CD14-positive monocyte (primary cell): ENCODE measurements at regions not wholly inside any gene's neighbourhood (a gene's known extent, or its start where the extent isn't known, plus 50 kb on each side); places are given as distances from the start of the nearest gene placed in this dataset.

Experiments used
- DNase-seq, 3 donors: peaks; one replicate each; pipeline ENCODE4 v3.0.0-alpha.2; 2011 to 2022
- H2AFZ ChIP-seq: 2 replicates; pipeline ENCODE4 v1.6.0; 2012; ENCODE audit warnings: mild to moderate bottlenecking, low read depth, low read length, inconsistent platforms; ENCODE audit not compliant: insufficient read depth, poor library complexity, severe bottlenecking
- H3K27ac ChIP-seq, 2 donors: 1 replicate in 1 of 2; 2 replicates in 1 of 2; pipeline ENCODE4 v1.5.1; 2012 to 2013; ENCODE audit warnings: low read length in 2 of 2, control low read depth in 1 of 2, inconsistent platforms in 1 of 2, low read depth in 1 of 2, mild to moderate bottlenecking in 1 of 2
- H3K27me3 ChIP-seq, 2 donors: one replicate each; pipeline versions ENCODE4 v1.6.0 to v1.6.1; 2011 to 2013; ENCODE audit warnings: low read length in 2 of 2; ENCODE audit not compliant: control insufficient read depth in 2 of 2, insufficient read depth in 2 of 2
- H3K36me3 ChIP-seq, 2 donors: replicated peaks in 1 of 2; 1 replicate in 1 of 2; 2 replicates in 1 of 2; pipeline versions ENCODE4 v1.5.1 to v1.6.1; 2012 to 2013; ENCODE audit warnings: low read length in 2 of 2, control low read depth in 1 of 2, inconsistent platforms in 1 of 2, mild to moderate bottlenecking in 1 of 2; ENCODE audit not compliant: insufficient read depth in 2 of 2, control insufficient read depth in 1 of 2
- H3K4me1 ChIP-seq, 2 donors: 1 replicate in 1 of 2; 2 replicates in 1 of 2; pipeline versions ENCODE4 v1.5.1 to v1.6.1; 2012 to 2013; ENCODE audit warnings: low read length in 2 of 2, control low read depth in 1 of 2, inconsistent platforms in 1 of 2, mild to moderate bottlenecking in 1 of 2, moderate library complexity in 1 of 2; ENCODE audit not compliant: insufficient read depth in 2 of 2, control insufficient read depth in 1 of 2
- H3K4me2 ChIP-seq: replicated peaks from 2 replicates; pipeline ENCODE3; 2012; ENCODE audit warnings: low read length, moderate library complexity, mild to moderate bottlenecking; ENCODE audit not compliant: poor library complexity, severe bottlenecking; ENCODE audit errors: extremely low read depth
- H3K4me3 ChIP-seq, 3 experiments: fragments of 200-600 bp in 1 of 3; sonication (generic) in 1 of 3; replicated peaks in 1 of 3; 1 replicate in 2 of 3; 2 replicates in 1 of 3; pipeline ENCODE4 v1.5.1; 2011 to 2013; ENCODE audit warnings: low read length in 3 of 3, mild to moderate bottlenecking in 3 of 3, control low read depth in 2 of 3, low read depth in 2 of 3, inconsistent platforms in 1 of 3, moderate library complexity in 1 of 3
- H3K79me2 ChIP-seq: 2 replicates; pipeline ENCODE4 v1.6.0; 2012; ENCODE audit warnings: mild to moderate bottlenecking, control low read depth, inconsistent platforms, low read length, moderate library complexity; ENCODE audit not compliant: insufficient read depth
- H3K9ac ChIP-seq: 2 replicates; pipeline ENCODE4 v1.6.0; 2017; ENCODE audit warnings: low read length, mild to moderate bottlenecking; ENCODE audit not compliant: insufficient read depth, poor library complexity, severe bottlenecking
- H3K9me3 ChIP-seq, 2 donors: replicated peaks in 1 of 2; 1 replicate in 1 of 2; 2 replicates in 1 of 2; pipeline versions ENCODE4 v1.5.1 to v1.6.1; 2012 to 2013; ENCODE audit warnings: low read length in 2 of 2, control low read depth in 1 of 2; ENCODE audit not compliant: control insufficient read depth in 1 of 2, insufficient read depth in 1 of 2
- H4K20me1 ChIP-seq: 2 replicates; pipeline ENCODE4 v1.6.0; 2012; ENCODE audit warnings: mild to moderate bottlenecking, low read length, control low read depth, moderate library complexity; ENCODE audit not compliant: insufficient read depth
- H3K27ac Mint-ChIP-seq, 7 donors: one replicate each; pipeline ENCODE4 v1.8.0; 2020; ENCODE audit warnings: mild to moderate bottlenecking in 7 of 7, mixed read lengths in 7 of 7, moderate library complexity in 6 of 7, inconsistent platforms in 2 of 7
- H3K27me3 Mint-ChIP-seq, 3 donors: one replicate each; pipeline ENCODE4 v1.8.0; 2021 to 2022; ENCODE audit warnings: low read depth in 3 of 3, mild to moderate bottlenecking in 3 of 3, mixed read lengths in 3 of 3, moderate library complexity in 3 of 3, inconsistent platforms in 1 of 3
- H3K36me3 Mint-ChIP-seq, 2 donors: one replicate each; pipeline ENCODE4 v1.8.0; 2020; ENCODE audit warnings: mixed read lengths in 2 of 2, inconsistent platforms in 1 of 2, mild to moderate bottlenecking in 1 of 2
- H3K4me1 Mint-ChIP-seq: one replicate; pipeline ENCODE4 v1.8.0; 2020; ENCODE audit warnings: mild to moderate bottlenecking, mixed read lengths
- H3K4me3 Mint-ChIP-seq, 2 donors: one replicate each; pipeline ENCODE4 v1.8.0; 2020; ENCODE audit warnings: mild to moderate bottlenecking in 2 of 2, mixed read lengths in 2 of 2, moderate library complexity in 1 of 2
- H3K9me3 Mint-ChIP-seq, 7 donors: one replicate each; pipeline ENCODE4 v1.8.0; 2020 to 2022; ENCODE audit warnings: mixed read lengths in 7 of 7, mild to moderate bottlenecking in 6 of 7, moderate library complexity in 6 of 7, inconsistent platforms in 2 of 7
- WGBS: methylation state at CpG from one replicate; pipeline ENCODE4 v1.1.5; 2013; ENCODE audit warnings: missing lambda C conversion rate; ENCODE audit not compliant: insufficient coverage; 5-methylcytosine and 5-hydroxymethylcytosine counted together
- intact Hi-C, 2 donors: fragments of 100-400 bp; cut with micrococcal nuclease; formaldehyde crosslinking; loops; one replicate each; pipeline versions ENCODE4 v1.15.0 to v1.15.1; 2023
- TF ChIP-seq, protein P1 (sequence below): fragments of 200-600 bp; IDR thresholded peaks from one replicate; pipeline ENCODE4 v1.8.0; 2022; ENCODE audit warnings: antibody characterized with exemption, mild to moderate bottlenecking

DNA sequence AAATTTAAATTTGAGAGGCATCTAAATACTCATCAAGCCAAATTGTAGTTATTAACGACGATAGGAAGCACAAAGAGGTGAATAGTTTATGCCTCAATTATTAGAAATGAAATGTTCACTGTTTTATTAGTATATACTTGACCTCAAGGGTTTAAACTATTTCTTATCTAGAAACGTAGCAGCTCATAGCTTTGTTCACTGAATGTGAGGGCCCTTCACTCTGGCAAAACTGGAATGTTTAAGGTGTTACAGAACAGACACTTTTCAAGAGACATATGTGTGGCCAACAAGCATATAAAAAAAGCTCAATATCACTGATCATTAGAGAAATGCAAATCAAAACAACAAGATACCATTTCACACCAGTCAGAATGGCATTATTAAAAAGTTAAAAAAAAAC lies 151.2 kb upstream of the KCNN2 start:
- Mint-ChIP-seq H3K27ac (no peak overlapping the region), H3K9me3 (peaks cover 0 to 11% (median 2%) of the 10 kb centered on the region in 7 donors), H3K36me3 (no peaks in the 10 kb centered on the region), H3K27me3 (no peaks in the 10 kb centered on the region), H3K4me1 (no peaks in the 10 kb centered on the region), H3K4me3 (no peak overlapping the region)
- Histone ChIP-seq H3K27me3 (no peaks in the 10 kb centered on the region), H3K27ac (no peak overlapping the region), H2AFZ (no peak overlapping the region), H3K4me1 (no peaks in the 10 kb centered on the region), H3K9me3 (no peaks in the 10 kb centered on the region), H4K20me1 (no peaks in the 10 kb centered on the region), H3K4me2 (no peak overlapping the region), H3K4me3 (no peak overlapping the region), H3K9ac (no peak overlapping the region), H3K36me3 (no peaks in the 10 kb centered on the region), H3K79me2 (no peaks in the 10 kb centered on the region)
- intact Hi-C loops = no loop called here
- TF ChIP-seq, protein P1, sequence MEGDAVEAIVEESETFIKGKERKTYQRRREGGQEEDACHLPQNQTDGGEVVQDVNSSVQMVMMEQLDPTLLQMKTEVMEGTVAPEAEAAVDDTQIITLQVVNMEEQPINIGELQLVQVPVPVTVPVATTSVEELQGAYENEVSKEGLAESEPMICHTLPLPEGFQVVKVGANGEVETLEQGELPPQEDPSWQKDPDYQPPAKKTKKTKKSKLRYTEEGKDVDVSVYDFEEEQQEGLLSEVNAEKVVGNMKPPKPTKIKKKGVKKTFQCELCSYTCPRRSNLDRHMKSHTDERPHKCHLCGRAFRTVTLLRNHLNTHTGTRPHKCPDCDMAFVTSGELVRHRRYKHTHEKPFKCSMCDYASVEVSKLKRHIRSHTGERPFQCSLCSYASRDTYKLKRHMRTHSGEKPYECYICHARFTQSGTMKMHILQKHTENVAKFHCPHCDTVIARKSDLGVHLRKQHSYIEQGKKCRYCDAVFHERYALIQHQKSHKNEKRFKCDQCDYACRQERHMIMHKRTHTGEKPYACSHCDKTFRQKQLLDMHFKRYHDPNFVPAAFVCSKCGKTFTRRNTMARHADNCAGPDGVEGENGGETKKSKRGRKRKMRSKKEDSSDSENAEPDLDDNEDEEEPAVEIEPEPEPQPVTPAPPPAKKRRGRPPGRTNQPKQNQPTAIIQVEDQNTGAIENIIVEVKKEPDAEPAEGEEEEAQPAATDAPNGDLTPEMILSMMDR = no peak
- no peak for DNase-seq
- no CpG with 5 or more reads among the region's 3 CpGs for WGBS

DNA sequence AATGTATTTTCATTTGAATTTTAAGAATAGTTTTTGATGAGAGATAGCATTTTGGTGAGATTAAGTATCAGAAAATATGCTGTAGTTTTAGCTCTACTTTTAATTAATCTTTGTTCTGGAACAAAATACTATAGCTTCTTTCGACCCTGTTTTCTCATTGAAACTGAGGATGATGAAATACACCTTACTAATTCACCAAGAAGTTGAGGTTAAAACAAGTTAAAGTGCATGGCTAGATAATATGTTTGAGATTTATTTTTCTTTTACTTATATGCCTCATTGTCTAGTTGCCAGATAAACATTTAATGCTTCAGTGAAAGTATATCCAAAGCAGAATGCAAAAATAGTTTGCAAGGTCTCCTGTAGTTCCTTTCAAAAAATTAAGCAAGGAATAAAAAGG lies 140.1 kb upstream of the KCNN2 start:
- H3K4me1 Mint-ChIP-seq = no peaks in the 10 kb centered on the region
- DNase-seq = no peak
- peaks cover 8 to 13% of the 10 kb centered on the region in 2 donors for H3K9me3 ChIP-seq
- intact Hi-C loops = no loop called here
- no peak overlapping the region for H3K27ac ChIP-seq
- TF ChIP-seq, protein P1 = no peak
- H3K36me3 Mint-ChIP-seq = no peaks in the 10 kb centered on the region
- H3K4me3 Mint-ChIP-seq = no peak overlapping the region
- WGBS = no CpG with 5 or more reads among the region's 1 CpG
- no peak overlapping the region for H3K4me3 ChIP-seq
- H3K27me3 Mint-ChIP-seq = peaks cover 0 to 3% (median 0%) of the 10 kb centered on the region in 3 donors
- H3K4me1 ChIP-seq = no peaks in the 10 kb centered on the region
- H3K9ac ChIP-seq = no peak overlapping the region
- H3K27me3 ChIP-seq = no peaks in the 10 kb centered on the region
- H3K27ac Mint-ChIP-seq = no peak overlapping the region
- H4K20me1 ChIP-seq = no peaks in the 10 kb centered on the region
- H3K79me2 ChIP-seq = no peaks in the 10 kb centered on the region
- no peaks in the 10 kb centered on the region for H3K36me3 ChIP-seq
- H3K4me2 ChIP-seq = no peak overlapping the region
- peaks cover 0 to 12% (median 8%) of the 10 kb centered on the region in 7 donors for H3K9me3 Mint-ChIP-seq
- H2AFZ ChIP-seq = no peak overlapping the region
